Small intestine (tissue), 7 donors: ENCODE measurements at regions not wholly inside any gene's neighbourhood (a gene's known extent, or its start where the extent isn't known, plus 50 kb on each side); places are given as distances from the start of the nearest gene placed in this dataset.
A peak's percentile ranks its signal among the peaks of the same experiment; 100 is the strongest.

Source experiments
- DNase-seq, 2 donors: peaks; one replicate each; pipeline versions ENCODE4 v3.0.0 to v3.0.0-alpha.2; 2013
- FAIRE-seq: peaks from 2 replicates; lab custom pipeline; 2012; peaks lifted over from hg19 to GRCh38; lab: Jason Lieb, UNC
- H3K27ac ChIP-seq, 3 donors: one replicate each; pipeline ENCODE4 v1.5.1; 2013; ENCODE audit warnings: low read length in 2 of 3, mild to moderate bottlenecking in 2 of 3, control low read depth in 1 of 3, inconsistent platforms in 1 of 3, low read depth in 1 of 3, moderate library complexity in 1 of 3
- H3K27me3 ChIP-seq, 3 donors: one replicate each; pipeline ENCODE4 v1.6.1; 2013; ENCODE audit warnings: low read length in 3 of 3, inconsistent platforms in 1 of 3; ENCODE audit not compliant: control insufficient read depth in 3 of 3, insufficient read depth in 3 of 3
- H3K36me3 ChIP-seq, 3 donors: one replicate each; pipeline ENCODE4 v1.6.1; 2013; ENCODE audit warnings: low read length in 3 of 3, inconsistent platforms in 1 of 3, low read depth in 1 of 3, mild to moderate bottlenecking in 1 of 3, moderate library complexity in 1 of 3; ENCODE audit not compliant: control insufficient read depth in 3 of 3, insufficient read depth in 2 of 3
- H3K4me1 ChIP-seq, 3 donors: one replicate each; pipeline ENCODE4 v1.6.1; 2013; ENCODE audit warnings: low read length in 2 of 3, inconsistent platforms in 1 of 3, low read depth in 1 of 3, mild to moderate bottlenecking in 1 of 3, moderate library complexity in 1 of 3; ENCODE audit not compliant: control insufficient read depth in 3 of 3, insufficient read depth in 2 of 3
- H3K4me3 ChIP-seq, 3 donors: one replicate each; pipeline ENCODE4 v1.5.1; 2013; ENCODE audit warnings: low read length in 3 of 3, control low read depth in 1 of 3, inconsistent platforms in 1 of 3, low read depth in 1 of 3, mild to moderate bottlenecking in 1 of 3, moderate library complexity in 1 of 3
- H3K9me3 ChIP-seq, 2 donors: one replicate each; pipeline ENCODE4 v1.6.1; 2013; ENCODE audit warnings: low read depth in 1 of 2, low read length in 1 of 2; ENCODE audit not compliant: control insufficient read depth in 2 of 2, insufficient read depth in 1 of 2
- WGBS, 3 donors: extraction: QIAGEN DNeasy Blood & Tissue Kit; methylation state at CpG; one replicate each; pipeline ENCODE4 v1.1.7; 2013; 5-methylcytosine and 5-hydroxymethylcytosine counted together
- donor health status: healthy with polysubstance abuse.
- donor health status: control.
- donor health status: control.
- donor health status: Bipolar disorder and iron deficiency.
- donor health status: healthy.

- no peaks in the 10 kb centered on the region for H3K27me3 ChIP-seq
- H3K36me3 ChIP-seq, result no peaks in the 10 kb centered on the region
- no peaks in the 10 kb centered on the region for H3K4me1 ChIP-seq
- 82 to 91% (median 86%) methylated on average over 1 of the region's 1 CpG for WGBS, 3 donors
- no peak overlapping the region for H3K4me3 ChIP-seq
- FAIRE-seq (no peak), DNase-seq (no peak)
- no peak overlapping the region for H3K27ac ChIP-seq
- H3K9me3 ChIP-seq, result no peaks in the 10 kb centered on the region
These were observed 94.1 kb upstream of the PDE5A start for GRCh38 chr4:119722670-119723069.

GRCh38 chr4:119721878-119722277 lies 93.3 kb upstream of the PDE5A start:
- Histone ChIP-seq H3K9me3 (no peaks in the 10 kb centered on the region), H3K36me3 (no peaks in the 10 kb centered on the region), H3K4me3 (no peak overlapping the region), H3K27me3 (no peaks in the 10 kb centered on the region), H3K27ac (no peak overlapping the region), H3K4me1 (no peaks in the 10 kb centered on the region)
- 26 to 65% (median 58%) methylated on average over 1 of the region's 1 CpG for WGBS, 3 donors
- no peak for FAIRE-seq
- no peak for DNase-seq

- H3K36me3 ChIP-seq, result no peaks in the 10 kb centered on the region
- DNase-seq, result peak in 1 of 2 donors; percentile 64
- peak overlapping the region in 1 of 3 donors; percentile 53 for H3K27ac ChIP-seq
- no peak for FAIRE-seq
- H3K27me3 ChIP-seq, result no peaks in the 10 kb centered on the region
- no peaks in the 10 kb centered on the region for H3K4me1 ChIP-seq
- no peak overlapping the region for H3K4me3 ChIP-seq
- 13 to 55% (median 41%) methylated on average over 4 of the region's 4 CpGs for WGBS, 3 donors
- H3K9me3 ChIP-seq, result peaks cover 0 to 22% of the 10 kb centered on the region in 2 donors
These were observed 87.2 kb upstream of the PDE5A start for GRCh38 chr4:119715490-119716445.

GRCh38 chr4:119709418-119709817 lies 80.8 kb upstream of the PDE5A start:
- FAIRE-seq (no peak), DNase-seq (peak; percentile 5 to 22)
- Histone ChIP-seq H3K27me3 (no peaks in the 10 kb centered on the region), H3K9me3 (peaks cover 0 to 10% of the 10 kb centered on the region in 2 donors), H3K27ac (no peak overlapping the region), H3K4me3 (no peak overlapping the region), H3K36me3 (no peaks in the 10 kb centered on the region), H3K4me1 (peaks cover 0 to 5% (median 2%) of the 10 kb centered on the region in 3 donors)
- WGBS, 3 donors, result 14 to 67% (median 30%) methylated on average over 2 of the region's 2 CpGs

GRCh38 chr4:119707336-119707735 lies 78.7 kb upstream of the PDE5A start:
- Histone ChIP-seq H3K36me3 (no peaks in the 10 kb centered on the region), H3K27ac (no peak overlapping the region), H3K4me1 (peaks cover 0 to 5% (median 2%) of the 10 kb centered on the region in 3 donors), H3K27me3 (no peaks in the 10 kb centered on the region), H3K4me3 (no peak overlapping the region), H3K9me3 (peaks cover 0 to 8% of the 10 kb centered on the region in 2 donors)
- 17 to 67% (median 46%) methylated on average over 3 of the region's 3 CpGs for WGBS, 3 donors
- no peak for FAIRE-seq
- DNase-seq, result peak; percentile 60 to 88

GRCh38 chr4:119706804-119707203 lies 78.2 kb upstream of the PDE5A start:
- DNase-seq (no peak), FAIRE-seq (no peak)
- no peak overlapping the region for H3K27ac ChIP-seq
- no peaks in the 10 kb centered on the region for H3K27me3 ChIP-seq
- H3K36me3 ChIP-seq, result no peaks in the 10 kb centered on the region
- no peak overlapping the region for H3K4me3 ChIP-seq
- peaks cover 0 to 3% of the 10 kb centered on the region in 2 donors for H3K9me3 ChIP-seq
- peaks cover 0 to 5% (median 2%) of the 10 kb centered on the region in 3 donors for H3K4me1 ChIP-seq

GRCh38 chr4:119697887-119698393 lies 69.3 kb upstream of the PDE5A start:
- H3K9me3 ChIP-seq, result no peaks in the 10 kb centered on the region
- no peak overlapping the region for H3K27ac ChIP-seq
- no peaks in the 10 kb centered on the region for H3K27me3 ChIP-seq
- no peaks in the 10 kb centered on the region for H3K4me1 ChIP-seq
- DNase-seq, result no peak
- 22 to 59% (median 27%) methylated on average over 4 of the region's 4 CpGs for WGBS, 3 donors
- no peaks in the 10 kb centered on the region for H3K36me3 ChIP-seq
- H3K4me3 ChIP-seq, result no peak overlapping the region
- FAIRE-seq, result no peak

GRCh38 chr4:119696963-119697362 lies 68.4 kb upstream of the PDE5A start:
- no peak for FAIRE-seq
- Histone ChIP-seq H3K27ac (no peak overlapping the region), H3K36me3 (no peaks in the 10 kb centered on the region)

More at GRCh38 chr4:119696963-119697362, 68.4 kb upstream of the PDE5A start:
- no peaks in the 10 kb centered on the region for H3K4me1 ChIP-seq
- H3K9me3 ChIP-seq, result no peaks in the 10 kb centered on the region
- no peak for DNase-seq
- H3K27me3 ChIP-seq, result no peaks in the 10 kb centered on the region
- H3K4me3 ChIP-seq, result no peak overlapping the region
